ENCODE measurements at regions not wholly inside any gene's neighbourhood (a gene's known extent, or its start where the extent isn't known, plus 50 kb on each side); places are given as distances from the start of the nearest gene placed in this dataset.

GRCh38 chr20:60806354-60806753, 445.7 kb upstream of the CDH4 start:
- no peak for TF ChIP-seq CHD2 (IDR thresholded peaks at IDR 0.05; ENCODE audit: low read length, partially characterized antibody)
- no peak for TF ChIP-seq POLR2A (IDR thresholded peaks at IDR 0.05; ENCODE audit: low read length)
- TF ChIP-seq POLR2AphosphoS2 (conservative IDR thresholded peaks at IDR 0.05; ENCODE audit: low read length): no peak
- TF ChIP-seq CBX8 (IDR thresholded peaks at IDR 0.05): no peak
